ENCODE measurements at regions not wholly inside any gene's neighbourhood (a gene's known extent, or its start where the extent isn't known, plus 50 kb on each side); places are given as distances from the start of the nearest gene placed in this dataset.
A peak's percentile ranks its signal among the peaks of the same experiment; 100 is the strongest.
"Not testable (repeated sequence)": the region's sequence is repeated elsewhere in the genome, so short reads cannot be mapped to it uniquely, and the experiment has no call there.

GRCh38 chr4:118539412-118540077, 145.6 kb upstream of the METTL14 start:
- H3K4me3 Mint-ChIP-seq; ATAC-seq; H3K27ac ChIP-seq (ENCODE audit: low read depth); H3K9me3 Mint-ChIP-seq; H3F3A ChIP-seq (replicated peaks; ENCODE audit: low read depth); H3K4me3 ChIP-seq; H3K36me3 Mint-ChIP-seq (ENCODE audit: low read depth); H3K79me2 ChIP-seq (replicated peaks; ENCODE audit: insufficient read depth); H3K4me1 Mint-ChIP-seq; H3K4me1 ChIP-seq (ENCODE audit: insufficient read depth); H3K27me3 ChIP-seq (ENCODE audit: insufficient read depth); H3K9me2 ChIP-seq (ENCODE audit: insufficient read depth); H3K27ac Mint-ChIP-seq; H4K20me1 ChIP-seq (replicated peaks; ENCODE audit: insufficient read depth); H2AFZ ChIP-seq; H3K27me3 Mint-ChIP-seq (ENCODE audit: insufficient read depth, low read depth, poor library complexity); H3K36me3 ChIP-seq (ENCODE audit: insufficient read depth); H3K4me2 ChIP-seq: not testable (repeated sequence)
- TF ChIP-seq CTCF (conservative IDR thresholded peaks at IDR 0.05; ENCODE audit: low read depth in 2 of 2): peak in 1 of 2 experiments; percentile 72; a peak in 3 of 4 replicates
- peak; percentile 38 for DNase-seq (ENCODE audit: low spot score)

GRCh38 chr4:118556576-118556975, 128.6 kb upstream of the METTL14 start:
- not testable (repeated sequence) for H3K27me3 ChIP-seq (ENCODE audit: insufficient read depth); H3K4me3 ChIP-seq; H4K20me1 ChIP-seq (replicated peaks; ENCODE audit: insufficient read depth); H3K27ac Mint-ChIP-seq; H3K27ac ChIP-seq (ENCODE audit: low read depth); H3K9me2 ChIP-seq (ENCODE audit: insufficient read depth); H3K4me3 Mint-ChIP-seq; H3K4me1 Mint-ChIP-seq; H3K79me2 ChIP-seq (replicated peaks; ENCODE audit: insufficient read depth); ATAC-seq; H3K9me3 Mint-ChIP-seq; H3K36me3 ChIP-seq (ENCODE audit: insufficient read depth); H3K4me2 ChIP-seq; H3K27me3 Mint-ChIP-seq (ENCODE audit: insufficient read depth, low read depth, poor library complexity); H3K4me1 ChIP-seq (ENCODE audit: insufficient read depth); DNase-seq (ENCODE audit: low spot score); H3K36me3 Mint-ChIP-seq (ENCODE audit: low read depth); H2AFZ ChIP-seq; H3F3A ChIP-seq (replicated peaks; ENCODE audit: low read depth)

GRCh38 chr4:118557298-118557851, 127.8 kb upstream of the METTL14 start:
- TF ChIP-seq POLR2AphosphoS5 (IDR thresholded peaks at IDR 0.05; ENCODE audit: low read depth) (no peak), REST (IDR thresholded peaks at IDR 0.05; ENCODE audit: unreplicated experiment) (no peak), CREB1 (CRISPR knock-in tag; IDR thresholded peaks at IDR 0.05; ENCODE audit: low read depth) (no peak)
- no peaks in the 10 kb centered on the region for H3K9me2 ChIP-seq (ENCODE audit: insufficient read depth)
- ATAC-seq (no peak), DNase-seq (ENCODE audit: low spot score) (no peak)
- Mint-ChIP-seq H3K36me3 (ENCODE audit: low read depth) (no peaks in the 10 kb centered on the region), H3K27me3 (ENCODE audit: insufficient read depth, low read depth, poor library complexity) (peaks cover 1% of the 10 kb centered on the region), H3K4me3 (no peak overlapping the region), H3K4me1 (peaks cover 5% of the 10 kb centered on the region; the same call in 1 of the 3 replicates), H3K9me3 (no peaks in the 10 kb centered on the region), H3K27ac (no peak overlapping the region)
- no peak overlapping the region for H3K4me2 ChIP-seq
- no peak overlapping the region for H3K4me3 ChIP-seq
- no peaks in the 10 kb centered on the region for H4K20me1 ChIP-seq (replicated peaks; ENCODE audit: insufficient read depth)
- no peaks in the 10 kb centered on the region for H3K79me2 ChIP-seq (replicated peaks; ENCODE audit: insufficient read depth)
- no peak overlapping the region for H3K27ac ChIP-seq (ENCODE audit: low read depth)
- no peaks in the 10 kb centered on the region for H3K36me3 ChIP-seq (ENCODE audit: insufficient read depth)
- no peak overlapping the region for H2AFZ ChIP-seq
- no peaks in the 10 kb centered on the region for H3F3A ChIP-seq (replicated peaks; ENCODE audit: low read depth)
- no peaks in the 10 kb centered on the region for H3K27me3 ChIP-seq (ENCODE audit: insufficient read depth)
- no peaks in the 10 kb centered on the region for H3K4me1 ChIP-seq (ENCODE audit: insufficient read depth)

Data from GM23338 (cell line).